ENCODE measurements at regions not wholly inside any gene's neighbourhood (a gene's known extent, or its start where the extent isn't known, plus 50 kb on each side); places are given as distances from the start of the nearest gene placed in this dataset.

DNA sequence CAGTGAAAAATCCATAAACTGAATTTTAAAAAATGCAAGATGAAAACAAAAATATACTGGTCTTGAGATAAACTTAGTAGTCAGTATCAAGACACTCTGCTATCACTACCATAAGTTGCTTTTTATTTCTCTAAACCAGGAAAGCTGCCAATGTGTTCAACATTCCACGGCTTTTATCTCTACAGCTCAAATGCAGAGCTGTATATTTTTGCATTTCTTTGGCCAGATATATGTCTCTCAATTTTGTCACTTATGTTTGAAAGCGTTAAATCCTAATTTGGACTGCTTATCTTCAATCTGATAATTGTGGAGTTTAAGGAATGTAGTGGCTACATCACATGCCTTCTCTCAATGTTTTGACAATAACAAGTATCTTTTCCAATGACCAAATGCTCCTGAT, 609.5 kb downstream of the EPHA4 start:
- no peak for ATAC-seq
- Histone ChIP-seq H3K4me2 (ENCODE audit: insufficient read depth, low read length) (no peak overlapping the region), H3K9me3 (replicated peaks; ENCODE audit: control insufficient read depth, insufficient read depth, low read depth, low read length) (no peaks in the 10 kb centered on the region), H3K27me3 (ENCODE audit: control insufficient read depth in 2 of 2, insufficient read depth in 2 of 2, low read length in 2 of 2) (no peaks in the 10 kb centered on the region), H3K4me3 (no peak overlapping the region), H3K4me1 (replicated peaks in 1 of 2; ENCODE audit: control insufficient read depth in 2 of 2, insufficient read depth in 2 of 2, low read length in 2 of 2) (no peaks in the 10 kb centered on the region), H3K9me1 (ENCODE audit: control insufficient read depth, insufficient read depth, low read length) (no peaks in the 10 kb centered on the region), H3K79me2 (ENCODE audit: control insufficient read depth, insufficient read depth, low read length) (no peaks in the 10 kb centered on the region), H3K27ac (ENCODE audit: extremely low read depth, low read depth, low read length) (no peak overlapping the region), H2AFZ (ENCODE audit: low read depth, low read length) (no peak overlapping the region), H3K36me3 (ENCODE audit: control insufficient read depth, insufficient read depth, low read length) (no peaks in the 10 kb centered on the region), H4K20me1 (replicated peaks; ENCODE audit: control insufficient read depth, insufficient read depth, low read length) (no peaks in the 10 kb centered on the region), H3K9ac (ENCODE audit: insufficient read depth in 1 of 2, low read depth in 2 of 2, low read length in 2 of 2) (no peak overlapping the region)
- 5% methylated on average over 2 of the region's 2 CpGs for WGBS (ENCODE audit: insufficient coverage, low coverage, missing lambda C conversion rate)
- ChIA-PET CTCF (ENCODE audit: low intra/inter-chr PET ratio) (no interaction called here), POLR2A (no interaction called here)
- in situ Hi-C loops (cut with MboI) (no loop called here), intact Hi-C loops (cut with micrococcal nuclease) (no loop called here)
- DNase-seq (ENCODE audit: extremely low read depth in 1 of 4, low spot score in 3 of 4): no peak
- no peak for FAIRE-seq
- BruUV-seq (replicated peaks): no TSS peak
- TF ChIP-seq, protein P1, sequence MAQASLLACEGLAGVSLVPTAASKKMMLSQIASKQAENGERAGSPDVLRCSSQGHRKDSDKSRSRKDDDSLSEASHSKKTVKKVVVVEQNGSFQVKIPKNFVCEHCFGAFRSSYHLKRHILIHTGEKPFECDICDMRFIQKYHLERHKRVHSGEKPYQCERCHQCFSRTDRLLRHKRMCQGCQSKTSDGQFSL (CRISPR knock-in tag; IDR thresholded peaks at IDR 0.05): no peak
- TF ChIP-seq, protein P1 (tag; IDR thresholded peaks at IDR 0.05): no peak
- TF ChIP-seq, protein P2, sequence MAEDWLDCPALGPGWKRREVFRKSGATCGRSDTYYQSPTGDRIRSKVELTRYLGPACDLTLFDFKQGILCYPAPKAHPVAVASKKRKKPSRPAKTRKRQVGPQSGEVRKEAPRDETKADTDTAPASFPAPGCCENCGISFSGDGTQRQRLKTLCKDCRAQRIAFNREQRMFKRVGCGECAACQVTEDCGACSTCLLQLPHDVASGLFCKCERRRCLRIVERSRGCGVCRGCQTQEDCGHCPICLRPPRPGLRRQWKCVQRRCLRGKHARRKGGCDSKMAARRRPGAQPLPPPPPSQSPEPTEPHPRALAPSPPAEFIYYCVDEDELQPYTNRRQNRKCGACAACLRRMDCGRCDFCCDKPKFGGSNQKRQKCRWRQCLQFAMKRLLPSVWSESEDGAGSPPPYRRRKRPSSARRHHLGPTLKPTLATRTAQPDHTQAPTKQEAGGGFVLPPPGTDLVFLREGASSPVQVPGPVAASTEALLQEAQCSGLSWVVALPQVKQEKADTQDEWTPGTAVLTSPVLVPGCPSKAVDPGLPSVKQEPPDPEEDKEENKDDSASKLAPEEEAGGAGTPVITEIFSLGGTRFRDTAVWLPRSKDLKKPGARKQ (CRISPR knock-in tag; IDR thresholded peaks at IDR 0.05): no peak
- TF ChIP-seq, protein P3, sequence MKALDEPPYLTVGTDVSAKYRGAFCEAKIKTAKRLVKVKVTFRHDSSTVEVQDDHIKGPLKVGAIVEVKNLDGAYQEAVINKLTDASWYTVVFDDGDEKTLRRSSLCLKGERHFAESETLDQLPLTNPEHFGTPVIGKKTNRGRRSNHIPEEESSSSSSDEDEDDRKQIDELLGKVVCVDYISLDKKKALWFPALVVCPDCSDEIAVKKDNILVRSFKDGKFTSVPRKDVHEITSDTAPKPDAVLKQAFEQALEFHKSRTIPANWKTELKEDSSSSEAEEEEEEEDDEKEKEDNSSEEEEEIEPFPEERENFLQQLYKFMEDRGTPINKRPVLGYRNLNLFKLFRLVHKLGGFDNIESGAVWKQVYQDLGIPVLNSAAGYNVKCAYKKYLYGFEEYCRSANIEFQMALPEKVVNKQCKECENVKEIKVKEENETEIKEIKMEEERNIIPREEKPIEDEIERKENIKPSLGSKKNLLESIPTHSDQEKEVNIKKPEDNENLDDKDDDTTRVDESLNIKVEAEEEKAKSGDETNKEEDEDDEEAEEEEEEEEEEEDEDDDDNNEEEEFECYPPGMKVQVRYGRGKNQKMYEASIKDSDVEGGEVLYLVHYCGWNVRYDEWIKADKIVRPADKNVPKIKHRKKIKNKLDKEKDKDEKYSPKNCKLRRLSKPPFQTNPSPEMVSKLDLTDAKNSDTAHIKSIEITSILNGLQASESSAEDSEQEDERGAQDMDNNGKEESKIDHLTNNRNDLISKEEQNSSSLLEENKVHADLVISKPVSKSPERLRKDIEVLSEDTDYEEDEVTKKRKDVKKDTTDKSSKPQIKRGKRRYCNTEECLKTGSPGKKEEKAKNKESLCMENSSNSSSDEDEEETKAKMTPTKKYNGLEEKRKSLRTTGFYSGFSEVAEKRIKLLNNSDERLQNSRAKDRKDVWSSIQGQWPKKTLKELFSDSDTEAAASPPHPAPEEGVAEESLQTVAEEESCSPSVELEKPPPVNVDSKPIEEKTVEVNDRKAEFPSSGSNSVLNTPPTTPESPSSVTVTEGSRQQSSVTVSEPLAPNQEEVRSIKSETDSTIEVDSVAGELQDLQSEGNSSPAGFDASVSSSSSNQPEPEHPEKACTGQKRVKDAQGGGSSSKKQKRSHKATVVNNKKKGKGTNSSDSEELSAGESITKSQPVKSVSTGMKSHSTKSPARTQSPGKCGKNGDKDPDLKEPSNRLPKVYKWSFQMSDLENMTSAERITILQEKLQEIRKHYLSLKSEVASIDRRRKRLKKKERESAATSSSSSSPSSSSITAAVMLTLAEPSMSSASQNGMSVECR (CRISPR knock-in tag; IDR thresholded peaks at IDR 0.05): no peak
- TF ChIP-seq, protein P4, sequence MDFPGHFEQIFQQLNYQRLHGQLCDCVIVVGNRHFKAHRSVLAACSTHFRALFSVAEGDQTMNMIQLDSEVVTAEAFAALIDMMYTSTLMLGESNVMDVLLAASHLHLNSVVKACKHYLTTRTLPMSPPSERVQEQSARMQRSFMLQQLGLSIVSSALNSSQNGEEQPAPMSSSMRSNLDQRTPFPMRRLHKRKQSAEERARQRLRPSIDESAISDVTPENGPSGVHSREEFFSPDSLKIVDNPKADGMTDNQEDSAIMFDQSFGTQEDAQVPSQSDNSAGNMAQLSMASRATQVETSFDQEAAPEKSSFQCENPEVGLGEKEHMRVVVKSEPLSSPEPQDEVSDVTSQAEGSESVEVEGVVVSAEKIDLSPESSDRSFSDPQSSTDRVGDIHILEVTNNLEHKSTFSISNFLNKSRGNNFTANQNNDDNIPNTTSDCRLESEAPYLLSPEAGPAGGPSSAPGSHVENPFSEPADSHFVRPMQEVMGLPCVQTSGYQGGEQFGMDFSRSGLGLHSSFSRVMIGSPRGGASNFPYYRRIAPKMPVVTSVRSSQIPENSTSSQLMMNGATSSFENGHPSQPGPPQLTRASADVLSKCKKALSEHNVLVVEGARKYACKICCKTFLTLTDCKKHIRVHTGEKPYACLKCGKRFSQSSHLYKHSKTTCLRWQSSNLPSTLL (IDR thresholded peaks at IDR 0.05): no peak
- TF ChIP-seq FOXJ3 (CRISPR knock-in tag; IDR thresholded peaks at IDR 0.05) (no peak), RAD21 (CRISPR knock-in tag; conservative IDR thresholded peaks at IDR 0.05 in 1 of 2, IDR thresholded peaks at IDR 0.05 in 1 of 2) (no peak), SREBF2 (CRISPR knock-in tag; IDR thresholded peaks at IDR 0.05) (no peak), ZNF780A (CRISPR knock-in tag; IDR thresholded peaks at IDR 0.05) (no peak), CHD4 (IDR thresholded peaks at IDR 0.05; ENCODE audit: insufficient read depth, insufficient replicate concordance, low read depth, low read length, poor library complexity, severe bottlenecking) (no peak)
- TF ChIP-seq, protein P5, sequence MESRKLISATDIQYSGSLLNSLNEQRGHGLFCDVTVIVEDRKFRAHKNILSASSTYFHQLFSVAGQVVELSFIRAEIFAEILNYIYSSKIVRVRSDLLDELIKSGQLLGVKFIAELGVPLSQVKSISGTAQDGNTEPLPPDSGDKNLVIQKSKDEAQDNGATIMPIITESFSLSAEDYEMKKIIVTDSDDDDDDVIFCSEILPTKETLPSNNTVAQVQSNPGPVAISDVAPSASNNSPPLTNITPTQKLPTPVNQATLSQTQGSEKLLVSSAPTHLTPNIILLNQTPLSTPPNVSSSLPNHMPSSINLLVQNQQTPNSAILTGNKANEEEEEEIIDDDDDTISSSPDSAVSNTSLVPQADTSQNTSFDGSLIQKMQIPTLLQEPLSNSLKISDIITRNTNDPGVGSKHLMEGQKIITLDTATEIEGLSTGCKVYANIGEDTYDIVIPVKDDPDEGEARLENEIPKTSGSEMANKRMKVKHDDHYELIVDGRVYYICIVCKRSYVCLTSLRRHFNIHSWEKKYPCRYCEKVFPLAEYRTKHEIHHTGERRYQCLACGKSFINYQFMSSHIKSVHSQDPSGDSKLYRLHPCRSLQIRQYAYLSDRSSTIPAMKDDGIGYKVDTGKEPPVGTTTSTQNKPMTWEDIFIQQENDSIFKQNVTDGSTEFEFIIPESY (CRISPR knock-in tag; IDR thresholded peaks at IDR 0.05): no peak

All from K562 (cell line).